ENCODE measurements at regions not wholly inside any gene's neighbourhood (a gene's known extent, or its start where the extent isn't known, plus 50 kb on each side); places are given as distances from the start of the nearest gene placed in this dataset.

DNA sequence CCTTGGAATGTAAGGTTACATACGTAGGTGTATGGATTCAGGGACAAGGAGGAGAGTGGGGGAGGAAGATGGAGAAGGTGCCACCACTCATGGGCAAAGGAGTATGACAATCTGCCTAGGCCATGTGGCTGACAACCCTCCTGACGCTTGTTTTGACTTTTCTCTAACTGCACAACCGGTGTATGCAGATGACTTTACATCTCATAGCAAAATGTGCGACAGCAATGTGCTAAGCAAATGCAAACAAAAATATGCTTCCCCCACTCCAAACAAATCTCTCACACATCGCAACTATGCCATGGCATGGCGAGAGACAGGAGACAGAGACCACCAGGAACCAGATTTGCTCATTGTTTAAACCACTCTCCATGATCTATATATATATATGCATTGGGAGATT is 191.8 kb downstream of the BLID start:
- TF ChIP-seq CTCF (IDR thresholded peaks at IDR 0.05 in 2 of 3, conservative IDR thresholded peaks at IDR 0.05 in 1 of 3; ENCODE audit: borderline replicate concordance in 1 of 3, insufficient read depth in 1 of 3, low read depth in 2 of 3, low read length in 2 of 3) (no peak), EGR1 (IDR thresholded peaks at IDR 0.05; ENCODE audit: low read depth) (no peak), EZH2phosphoT487 (IDR thresholded peaks at IDR 0.05; ENCODE audit: borderline replicate concordance) (no peak), POLR2A (IDR thresholded peaks at IDR 0.05; ENCODE audit: borderline replicate concordance, extremely low read depth, insufficient read depth, insufficient read length) (no peak), POLR2AphosphoS5 (IDR thresholded peaks at IDR 0.05; ENCODE audit: low read depth, low read length) (no peak), SP1 (IDR thresholded peaks at IDR 0.05; ENCODE audit: low read depth) (no peak), SIN3A (IDR thresholded peaks at IDR 0.05; ENCODE audit: low read depth) (no peak), ZNF274 (IDR thresholded peaks at IDR 0.05; ENCODE audit: low read depth, low read length) (no peak), ZBTB33 (IDR thresholded peaks at IDR 0.05; ENCODE audit: extremely low read depth, insufficient replicate concordance, low read length) (no peak), ELF1 (IDR thresholded peaks at IDR 0.05; ENCODE audit: borderline replicate concordance, low read depth) (no peak), EZH2 (IDR thresholded peaks at IDR 0.05) (no peak)
- TF ChIP-seq, protein P1, sequence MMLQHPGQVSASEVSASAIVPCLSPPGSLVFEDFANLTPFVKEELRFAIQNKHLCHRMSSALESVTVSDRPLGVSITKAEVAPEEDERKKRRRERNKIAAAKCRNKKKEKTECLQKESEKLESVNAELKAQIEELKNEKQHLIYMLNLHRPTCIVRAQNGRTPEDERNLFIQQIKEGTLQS (IDR thresholded peaks at IDR 0.05) = no peak
- TF ChIP-seq, protein P2, sequence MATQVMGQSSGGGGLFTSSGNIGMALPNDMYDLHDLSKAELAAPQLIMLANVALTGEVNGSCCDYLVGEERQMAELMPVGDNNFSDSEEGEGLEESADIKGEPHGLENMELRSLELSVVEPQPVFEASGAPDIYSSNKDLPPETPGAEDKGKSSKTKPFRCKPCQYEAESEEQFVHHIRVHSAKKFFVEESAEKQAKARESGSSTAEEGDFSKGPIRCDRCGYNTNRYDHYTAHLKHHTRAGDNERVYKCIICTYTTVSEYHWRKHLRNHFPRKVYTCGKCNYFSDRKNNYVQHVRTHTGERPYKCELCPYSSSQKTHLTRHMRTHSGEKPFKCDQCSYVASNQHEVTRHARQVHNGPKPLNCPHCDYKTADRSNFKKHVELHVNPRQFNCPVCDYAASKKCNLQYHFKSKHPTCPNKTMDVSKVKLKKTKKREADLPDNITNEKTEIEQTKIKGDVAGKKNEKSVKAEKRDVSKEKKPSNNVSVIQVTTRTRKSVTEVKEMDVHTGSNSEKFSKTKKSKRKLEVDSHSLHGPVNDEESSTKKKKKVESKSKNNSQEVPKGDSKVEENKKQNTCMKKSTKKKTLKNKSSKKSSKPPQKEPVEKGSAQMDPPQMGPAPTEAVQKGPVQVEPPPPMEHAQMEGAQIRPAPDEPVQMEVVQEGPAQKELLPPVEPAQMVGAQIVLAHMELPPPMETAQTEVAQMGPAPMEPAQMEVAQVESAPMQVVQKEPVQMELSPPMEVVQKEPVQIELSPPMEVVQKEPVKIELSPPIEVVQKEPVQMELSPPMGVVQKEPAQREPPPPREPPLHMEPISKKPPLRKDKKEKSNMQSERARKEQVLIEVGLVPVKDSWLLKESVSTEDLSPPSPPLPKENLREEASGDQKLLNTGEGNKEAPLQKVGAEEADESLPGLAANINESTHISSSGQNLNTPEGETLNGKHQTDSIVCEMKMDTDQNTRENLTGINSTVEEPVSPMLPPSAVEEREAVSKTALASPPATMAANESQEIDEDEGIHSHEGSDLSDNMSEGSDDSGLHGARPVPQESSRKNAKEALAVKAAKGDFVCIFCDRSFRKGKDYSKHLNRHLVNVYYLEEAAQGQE (IDR thresholded peaks at IDR 0.05; ENCODE audit: low read depth) = no peak

All from HCT116 (cell line).